SK-N-SH treated with all-trans-retinoic acid at 6 μM for 48 hours (cell line): ENCODE measurements at regions not wholly inside any gene's neighbourhood (a gene's known extent, or its start where the extent isn't known, plus 50 kb on each side); places are given as distances from the start of the nearest gene placed in this dataset.

Experiments
- ARNTL ChIP-seq: fragments of 450-650 bp; formaldehyde crosslinking; IDR thresholded peaks from 2 replicates; pipeline ENCODE4 v1.5.0; 2020; ENCODE audit warnings: low read depth, mild to moderate bottlenecking, moderate library complexity, borderline replicate concordance
- OSR1 ChIP-seq: fragments of 250-450 bp; sonication (Bioruptor Pico); IDR thresholded peaks from 2 replicates; pipeline ENCODE4 v1.8.0; 2022; ENCODE audit warnings: moderate library complexity, mild to moderate bottlenecking, inconsistent platforms
- RARB ChIP-seq: fragments of 250-450 bp; sonication (Bioruptor Pico); IDR thresholded peaks from 2 replicates; pipeline ENCODE4 v1.8.0; 2021; ENCODE audit warnings: mild to moderate bottlenecking, moderate library complexity
- SNAI2 ChIP-seq: fragments of 250-450 bp; sonication (Bioruptor Pico); IDR thresholded peaks from 2 replicates; pipeline ENCODE4 v1.5.0; 2020; ENCODE audit warnings: mild to moderate bottlenecking, moderate library complexity
- ZFP3 ChIP-seq: fragments of 250-450 bp; sonication (Bioruptor Pico); IDR thresholded peaks from 2 replicates; pipeline ENCODE4 v1.5.0; 2020; ENCODE audit warnings: mild to moderate bottlenecking, moderate library complexity
- ZNF70 ChIP-seq: fragments of 450-650 bp; formaldehyde crosslinking; IDR thresholded peaks from 2 replicates; pipeline ENCODE4 v1.5.0; 2020; ENCODE audit warnings: mild to moderate bottlenecking, moderate library complexity

DNA sequence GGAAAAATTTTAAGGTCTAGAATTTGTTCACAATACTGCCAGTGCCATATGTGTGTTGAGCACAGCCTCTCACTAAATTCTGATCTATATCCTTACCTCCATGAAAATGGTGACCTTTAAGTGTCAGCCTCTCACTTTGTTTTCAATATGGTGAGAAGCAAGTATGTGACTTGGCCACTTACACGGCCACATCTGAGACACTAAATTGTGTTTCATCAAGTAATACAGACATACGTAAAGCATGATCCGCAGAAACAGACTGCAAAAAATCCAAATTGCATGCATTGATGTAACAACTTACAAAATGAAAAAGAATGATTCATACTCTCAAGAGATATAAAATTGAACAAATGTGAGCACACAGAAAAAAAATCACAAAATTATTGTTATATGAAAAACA, 55.2 kb upstream of the UGP2 start:
- no peak for TF ChIP-seq SNAI2 (CRISPR knock-in tag)
- TF ChIP-seq OSR1 (CRISPR knock-in tag) = no peak
- no peak for TF ChIP-seq ZFP3 (CRISPR knock-in tag)
- TF ChIP-seq ZNF70 (CRISPR knock-in tag) = no peak
- no peak for TF ChIP-seq RARB (CRISPR knock-in tag)
- TF ChIP-seq ARNTL (CRISPR knock-in tag) = no peak
